Mesenchymal stem cell (in vitro differentiated cells and primary cell): ENCODE measurements at regions not wholly inside any gene's neighbourhood (a gene's known extent, or its start where the extent isn't known, plus 50 kb on each side); places are given as distances from the start of the nearest gene placed in this dataset.
"Not testable (repeated sequence)": the region's sequence is repeated elsewhere in the genome, so short reads cannot be mapped to it uniquely, and the experiment has no call there.

Experiments used
- DNase-seq: peaks from one replicate; pipeline ENCODE4 v3.0.0-alpha.2; 2013
- H2AFZ ChIP-seq: one replicate; pipeline ENCODE4 v1.6.1; 2013; ENCODE audit warnings: low read depth, mild to moderate bottlenecking, control low read depth, inconsistent platforms, low read length, moderate library complexity
- H2AK5ac ChIP-seq: 2 replicates; pipeline ENCODE4 v1.6.1; 2013; ENCODE audit warnings: low read length, moderate library complexity, mild to moderate bottlenecking, inconsistent platforms; ENCODE audit not compliant: severe bottlenecking
- H2BK120ac ChIP-seq: one replicate; pipeline ENCODE4 v1.6.1; 2013; ENCODE audit warnings: low read depth, mild to moderate bottlenecking, inconsistent platforms, low read length, moderate library complexity
- H2BK12ac ChIP-seq, 2 experiments: one replicate each; pipeline ENCODE4 v1.6.1; 2013; ENCODE audit warnings: inconsistent platforms in 2 of 2, low read length in 2 of 2, mild to moderate bottlenecking in 2 of 2, moderate library complexity in 2 of 2, control low read depth in 1 of 2
- H2BK15ac ChIP-seq: one replicate; pipeline ENCODE4 v1.6.1; 2013; ENCODE audit warnings: mild to moderate bottlenecking, low read depth, inconsistent platforms; ENCODE audit not compliant: poor library complexity, severe bottlenecking
- H2BK5ac ChIP-seq: 2 replicates; pipeline ENCODE4 v1.6.1; 2013; ENCODE audit warnings: low read depth, mild to moderate bottlenecking, low read length, control low read depth, inconsistent platforms; ENCODE audit not compliant: poor library complexity, severe bottlenecking
- H3K14ac ChIP-seq, 2 experiments: one replicate each; pipeline ENCODE4 v1.6.1; 2013; ENCODE audit warnings: inconsistent platforms in 2 of 2, low read length in 2 of 2, control low read depth in 1 of 2, mild to moderate bottlenecking in 1 of 2, moderate library complexity in 1 of 2
- H3K18ac ChIP-seq, 2 experiments: one replicate each; pipeline ENCODE4 v1.6.1; 2013; ENCODE audit warnings: inconsistent platforms in 2 of 2, low read length in 2 of 2, control low read depth in 1 of 2, low read depth in 1 of 2, mild to moderate bottlenecking in 1 of 2
- H3K23ac ChIP-seq, 2 experiments: one replicate each; pipeline ENCODE4 v1.6.1; 2013; ENCODE audit warnings: inconsistent platforms in 2 of 2, low read length in 2 of 2, mild to moderate bottlenecking in 2 of 2, moderate library complexity in 2 of 2, control low read depth in 1 of 2
- H3K27ac ChIP-seq: 2 replicates; pipeline ENCODE4 v1.5.1; 2013; ENCODE audit warnings: mild to moderate bottlenecking, moderate library complexity, low read length, control low read depth, inconsistent platforms; ENCODE audit not compliant: poor library complexity, severe bottlenecking
- H3K27me3 ChIP-seq, 2 experiments: 2 replicates each; pipeline versions ENCODE4 v1.6.1 to v1.7.0; 2013; ENCODE audit warnings: low read length in 2 of 2, mild to moderate bottlenecking in 2 of 2, moderate library complexity in 2 of 2, control low read depth in 1 of 2, inconsistent platforms in 1 of 2; ENCODE audit not compliant: control insufficient read depth in 1 of 2, insufficient read depth in 1 of 2
- H3K36me3 ChIP-seq, 2 experiments: 2 replicates each; pipeline versions ENCODE4 v1.6.1 to v1.7.0; 2013; ENCODE audit warnings: low read length in 2 of 2, control low read depth in 1 of 2, inconsistent platforms in 1 of 2, low read depth in 1 of 2, mild to moderate bottlenecking in 1 of 2; ENCODE audit not compliant: insufficient read depth in 2 of 2, control insufficient read depth in 1 of 2
- H3K4ac ChIP-seq, 2 experiments: one replicate each; pipeline ENCODE4 v1.6.1; 2013; ENCODE audit warnings: inconsistent platforms in 2 of 2, low read length in 2 of 2, mild to moderate bottlenecking in 2 of 2, moderate library complexity in 2 of 2, control low read depth in 1 of 2, low read depth in 1 of 2
- H3K4me1 ChIP-seq: 2 replicates; pipeline ENCODE4 v1.6.1; 2013; ENCODE audit warnings: low read depth, low read length, control low read depth; ENCODE audit not compliant: control insufficient read depth, insufficient read depth
- H3K4me2 ChIP-seq: 2 replicates; pipeline ENCODE4 v1.6.1; 2013; ENCODE audit warnings: low read length, mild to moderate bottlenecking, inconsistent platforms; ENCODE audit not compliant: poor library complexity, severe bottlenecking
- H3K4me3 ChIP-seq, 2 experiments: 2 replicates each; pipeline versions ENCODE4 v1.5.1 to v1.7.0; 2013; ENCODE audit warnings: low read length in 2 of 2, mild to moderate bottlenecking in 2 of 2, control low read depth in 1 of 2, low read depth in 1 of 2; ENCODE audit not compliant: insufficient read depth in 1 of 2
- H3K79me1 ChIP-seq: replicated peaks from 2 replicates; pipeline ENCODE4 v1.6.1; 2013; ENCODE audit warnings: mild to moderate bottlenecking, control low read depth, low read length, inconsistent platforms; ENCODE audit not compliant: poor library complexity, severe bottlenecking
- H3K9ac ChIP-seq: 2 replicates; pipeline ENCODE4 v1.7.0; 2013; ENCODE audit warnings: mild to moderate bottlenecking, low read length, moderate library complexity
- H3K9me3 ChIP-seq: 2 replicates; pipeline ENCODE4 v1.7.0; 2013; ENCODE audit warnings: mild to moderate bottlenecking, low read length; ENCODE audit not compliant: control insufficient read depth
- H4K8ac ChIP-seq: one replicate; pipeline ENCODE4 v1.6.1; 2013; ENCODE audit warnings: inconsistent platforms, mild to moderate bottlenecking, low read length, moderate library complexity
- H4K91ac ChIP-seq: one replicate; pipeline ENCODE4 v1.6.1; 2013; ENCODE audit warnings: mild to moderate bottlenecking, low read length, inconsistent platforms
- WGBS: methylation state at CpG from one replicate; pipeline ENCODE4 v1.1.7; 2013; ENCODE audit warnings: mixed read lengths; 5-methylcytosine and 5-hydroxymethylcytosine counted together

GRCh38 chr4:171239196-171239595, 574.0 kb upstream of the GALNTL6 start:
- Histone ChIP-seq H2BK120ac (no peak overlapping the region), H3K27me3 (no peaks in the 10 kb centered on the region), H3K4me1 (no peaks in the 10 kb centered on the region), H2AFZ (no peak overlapping the region), H3K27ac (no peak overlapping the region), H3K18ac (no peak overlapping the region), H4K8ac (no peak overlapping the region), H2BK15ac (no peak overlapping the region), H3K4me3 (no peak overlapping the region), H3K23ac (no peak overlapping the region), H3K4ac (no peak overlapping the region), H3K4me2 (no peak overlapping the region), H2AK5ac (no peak overlapping the region), H3K14ac (no peak overlapping the region), H4K91ac (no peak overlapping the region), H3K9me3 (peaks cover 4% of the 10 kb centered on the region), H3K9ac (no peak overlapping the region), H2BK5ac (no peak overlapping the region), H3K36me3 (no peaks in the 10 kb centered on the region), H2BK12ac (no peak overlapping the region), H3K79me1 (no peaks in the 10 kb centered on the region)
- no peak for DNase-seq
- no CpG with 5 or more reads among the region's 1 CpG for WGBS

GRCh38 chr4:171235521-171235920, 577.7 kb upstream of the GALNTL6 start:
- Histone ChIP-seq H2BK15ac (no peak overlapping the region), H2BK120ac (no peak overlapping the region), H3K4me2 (no peak overlapping the region), H3K23ac (no peak overlapping the region), H3K27ac (no peak overlapping the region), H3K9me3 (peaks cover 4% of the 10 kb centered on the region), H4K8ac (no peak overlapping the region), H2AFZ (no peak overlapping the region), H2AK5ac (no peak overlapping the region), H4K91ac (no peak overlapping the region), H3K9ac (no peak overlapping the region), H3K18ac (no peak overlapping the region), H3K4me1 (no peaks in the 10 kb centered on the region), H3K4me3 (no peak overlapping the region), H3K27me3 (no peaks in the 10 kb centered on the region), H3K36me3 (no peaks in the 10 kb centered on the region), H2BK12ac (no peak overlapping the region), H3K14ac (no peak overlapping the region), H3K79me1 (no peaks in the 10 kb centered on the region), H3K4ac (no peak overlapping the region), H2BK5ac (no peak overlapping the region)
- 88% methylated on average over 1 of the region's 3 CpGs for WGBS
- DNase-seq = no peak

- H4K91ac ChIP-seq, H2AFZ ChIP-seq, H3K9ac ChIP-seq, H3K9me3 ChIP-seq, H3K27ac ChIP-seq, H2AK5ac ChIP-seq, H2BK120ac ChIP-seq, H3K18ac ChIP-seq, H3K4ac ChIP-seq, H3K36me3 ChIP-seq, H3K27me3 ChIP-seq, H2BK15ac ChIP-seq, H3K4me3 ChIP-seq, H4K8ac ChIP-seq, H2BK12ac ChIP-seq, H3K79me1 ChIP-seq, H3K23ac ChIP-seq, DNase-seq, H3K4me2 ChIP-seq, H2BK5ac ChIP-seq, H3K14ac ChIP-seq, H3K4me1 ChIP-seq: not testable (repeated sequence)
- no CpG with 5 or more reads among the region's 1 CpG for WGBS
Measured at GRCh38 chr4:171229354-171229753, 583.9 kb upstream of the GALNTL6 start.

- Histone ChIP-seq H2BK15ac (no peak overlapping the region), H2AK5ac (no peak overlapping the region), H4K91ac (no peak overlapping the region), H3K4me2 (no peak overlapping the region), H3K14ac (no peak overlapping the region), H3K36me3 (no peaks in the 10 kb centered on the region), H3K18ac (no peak overlapping the region), H3K4me3 (no peak overlapping the region), H3K23ac (no peak overlapping the region), H3K4me1 (no peaks in the 10 kb centered on the region), H3K9me3 (peaks cover 5% of the 10 kb centered on the region), H2AFZ (no peak overlapping the region), H3K9ac (no peak overlapping the region), H2BK5ac (no peak overlapping the region), H4K8ac (no peak overlapping the region), H2BK12ac (no peak overlapping the region), H3K27me3 (no peaks in the 10 kb centered on the region), H2BK120ac (no peak overlapping the region), H3K27ac (no peak overlapping the region), H3K79me1 (no peaks in the 10 kb centered on the region), H3K4ac (no peak overlapping the region)
- no peak for DNase-seq
- WGBS = 65% methylated on average over 7 of the region's 7 CpGs
Measured at GRCh38 chr4:171221181-171221580, 592.0 kb upstream of the GALNTL6 start.
